HEK293 (cell line): ENCODE measurements at regions not wholly inside any gene's neighbourhood (a gene's known extent, or its start where the extent isn't known, plus 50 kb on each side); places are given as distances from the start of the nearest gene placed in this dataset.

Experiments used
- CTCF ChIA-PET: fragments of 350-600 bp; formaldehyde crosslinking; extraction: SDS; loops from one replicate; lab custom pipeline; 2021; ENCODE audit warnings: antibody characterized with exemption; lab: Yijun Ruan, JAX
- POLR2A ChIA-PET: fragments of 300-600 bp; formaldehyde crosslinking; extraction: SDS; loops from one replicate; lab custom pipeline; 2020; ENCODE audit warnings: antibody characterized with exemption, inconsistent platforms; lab: Yijun Ruan, JAX
- H3K27ac ChIP-seq: fragments of 200-500 bp; sonication (Bioruptor generic); 2 replicates; pipeline ENCODE4 v1.5.1; 2014; ENCODE audit warnings: low read depth, low read length, control low read depth, inconsistent platforms; ENCODE audit errors: extremely low read depth
- H3K36me3 ChIP-seq, 2 experiments: fragments of 200-500 bp in 1 of 2; sonication (Bioruptor generic) in 1 of 2; 1 replicate in 1 of 2; 2 replicates in 1 of 2; pipeline ENCODE4 v1.5.1; 2014 to 2017; ENCODE audit warnings: inconsistent platforms in 2 of 2, low read length in 2 of 2; ENCODE audit not compliant: control insufficient read depth in 2 of 2, insufficient read depth in 1 of 2
- H3K4me1 ChIP-seq: fragments of 200-500 bp; sonication (Bioruptor generic); 2 replicates; pipeline ENCODE4 v1.5.1; 2014; ENCODE audit warnings: mild to moderate bottlenecking, low read length, inconsistent platforms; ENCODE audit not compliant: control insufficient read depth, insufficient read depth
- H3K4me3 ChIP-seq: 2 replicates; pipeline ENCODE4 v1.5.1; 2011; ENCODE audit warnings: low read depth, mild to moderate bottlenecking, control low read depth, low read length, moderate library complexity
- H3K9me3 ChIP-seq: fragments of 200-500 bp; sonication (Bioruptor generic); 2 replicates; pipeline ENCODE4 v1.5.1; 2014; ENCODE audit warnings: low read depth, low read length, inconsistent platforms; ENCODE audit not compliant: control insufficient read depth, insufficient read depth
- ELK4 ChIP-seq: IDR thresholded peaks from 2 replicates; pipeline ENCODE4 v1.6.1; 2011; ENCODE audit warnings: mild to moderate bottlenecking, low read depth, low read length, borderline replicate concordance
- HOXA7 ChIP-seq: sonication (generic); formaldehyde crosslinking; IDR thresholded peaks from 2 replicates; pipeline ENCODE4 v1.8.1; 2022; ENCODE audit warnings: missing genetic modification reagents, borderline replicate concordance
- PRDM6 ChIP-seq: fragments of 450-650 bp; formaldehyde crosslinking; IDR thresholded peaks from 2 replicates; pipeline ENCODE4 v1.5.1; 2017; ENCODE audit warnings: missing biosample characterization, missing genetic modification characterization
- SALL2 ChIP-seq: fragments of 450-650 bp; formaldehyde crosslinking; IDR thresholded peaks from 2 replicates; pipeline ENCODE4 v1.5.0; 2017; ENCODE audit warnings: missing biosample characterization, mild to moderate bottlenecking, missing genetic modification characterization, borderline replicate concordance
- ZFP3 ChIP-seq: fragments of 450-650 bp; formaldehyde crosslinking; IDR thresholded peaks from 2 replicates; pipeline ENCODE4 v1.5.1; 2016; ENCODE audit warnings: low read depth, missing biosample characterization, missing genetic modification characterization
- ZNF132 ChIP-seq: fragments of 450-650 bp; formaldehyde crosslinking; IDR thresholded peaks from 2 replicates; pipeline ENCODE4 v1.5.1; 2017; ENCODE audit warnings: missing biosample characterization, missing genetic modification characterization, borderline replicate concordance
- ZNF146 ChIP-seq: fragments of 450-650 bp; formaldehyde crosslinking; IDR thresholded peaks from 2 replicates; pipeline ENCODE4 v1.5.1; 2016; ENCODE audit warnings: missing biosample characterization, missing genetic modification characterization
- ZNF248 ChIP-seq: fragments of 450-650 bp; formaldehyde crosslinking; IDR thresholded peaks from 2 replicates; pipeline ENCODE4 v1.5.1; 2017; ENCODE audit warnings: missing biosample characterization, missing genetic modification characterization
- ZNF280C ChIP-seq: fragments of 450-650 bp; formaldehyde crosslinking; IDR thresholded peaks from 2 replicates; pipeline ENCODE4 v1.5.1; 2016; ENCODE audit warnings: missing biosample characterization, missing genetic modification characterization
- ZNF394 ChIP-seq: fragments of 450-650 bp; formaldehyde crosslinking; IDR thresholded peaks from 2 replicates; pipeline ENCODE4 v1.5.1; 2016; ENCODE audit warnings: missing biosample characterization, missing genetic modification characterization, mild to moderate bottlenecking, moderate library complexity, borderline replicate concordance
- ZNF501 ChIP-seq: fragments of 450-650 bp; formaldehyde crosslinking; IDR thresholded peaks from 2 replicates; pipeline ENCODE4 v1.5.1; 2016; ENCODE audit warnings: missing biosample characterization, missing genetic modification characterization
- ZNF654 ChIP-seq: fragments of 450-650 bp; formaldehyde crosslinking; IDR thresholded peaks from 2 replicates; pipeline ENCODE4 v1.5.1; 2016; ENCODE audit warnings: low read depth, missing biosample characterization, missing genetic modification characterization
- ZNF701 ChIP-seq: fragments of 450-650 bp; formaldehyde crosslinking; IDR thresholded peaks from 2 replicates; pipeline ENCODE4 v1.5.1; 2016; ENCODE audit warnings: missing biosample characterization, missing genetic modification characterization
- TF ChIP-seq, protein P1 (sequence below): fragments of 450-650 bp; formaldehyde crosslinking; IDR thresholded peaks from 2 replicates; pipeline ENCODE4 v1.5.1; 2016; ENCODE audit warnings: missing biosample characterization, missing genetic modification characterization
- TF ChIP-seq, protein P2 (sequence below): fragments of 450-650 bp; formaldehyde crosslinking; IDR thresholded peaks from 2 replicates; pipeline ENCODE4 v1.5.1; 2016; ENCODE audit warnings: missing biosample characterization, missing genetic modification characterization

DNA sequence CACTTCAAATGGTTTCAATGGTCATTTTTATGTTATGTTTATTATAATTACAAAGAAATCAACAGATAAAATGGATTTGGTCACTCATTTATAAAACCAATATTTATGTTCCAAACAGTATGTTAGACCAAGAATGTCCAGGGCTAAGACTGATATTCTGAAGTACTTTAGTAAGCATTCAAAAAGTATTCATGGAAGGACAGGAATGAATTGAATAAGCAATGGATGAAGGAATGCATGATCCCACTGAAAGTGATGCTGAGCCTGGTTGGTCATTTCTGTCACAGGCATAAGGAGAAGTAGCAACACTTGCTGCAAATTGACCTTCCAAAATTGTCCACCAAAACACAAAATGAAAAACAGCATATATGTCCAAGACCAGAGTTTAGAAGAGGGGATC is 189.0 kb upstream of the CELF2 start:
- no peaks in the 10 kb centered on the region for H3K9me3 ChIP-seq
- H3K4me1 ChIP-seq = no peaks in the 10 kb centered on the region
- ChIA-PET CTCF (no interaction called here), POLR2A (no interaction called here)
- H3K36me3 ChIP-seq = no peaks in the 10 kb centered on the region
- no peak overlapping the region for H3K4me3 ChIP-seq
- no peak overlapping the region for H3K27ac ChIP-seq
- no peak for TF ChIP-seq ZNF248 (tag by site-specific recombination)
- TF ChIP-seq ZFP3 (tag by site-specific recombination) = no peak
- TF ChIP-seq ZNF280C (tag by site-specific recombination) = no peak
- no peak for TF ChIP-seq ZNF501 (tag by site-specific recombination)
- no peak for TF ChIP-seq HOXA7 (CRISPR knock-in tag)
- no peak for TF ChIP-seq PRDM6 (tag by site-specific recombination)
- TF ChIP-seq, protein P1, sequence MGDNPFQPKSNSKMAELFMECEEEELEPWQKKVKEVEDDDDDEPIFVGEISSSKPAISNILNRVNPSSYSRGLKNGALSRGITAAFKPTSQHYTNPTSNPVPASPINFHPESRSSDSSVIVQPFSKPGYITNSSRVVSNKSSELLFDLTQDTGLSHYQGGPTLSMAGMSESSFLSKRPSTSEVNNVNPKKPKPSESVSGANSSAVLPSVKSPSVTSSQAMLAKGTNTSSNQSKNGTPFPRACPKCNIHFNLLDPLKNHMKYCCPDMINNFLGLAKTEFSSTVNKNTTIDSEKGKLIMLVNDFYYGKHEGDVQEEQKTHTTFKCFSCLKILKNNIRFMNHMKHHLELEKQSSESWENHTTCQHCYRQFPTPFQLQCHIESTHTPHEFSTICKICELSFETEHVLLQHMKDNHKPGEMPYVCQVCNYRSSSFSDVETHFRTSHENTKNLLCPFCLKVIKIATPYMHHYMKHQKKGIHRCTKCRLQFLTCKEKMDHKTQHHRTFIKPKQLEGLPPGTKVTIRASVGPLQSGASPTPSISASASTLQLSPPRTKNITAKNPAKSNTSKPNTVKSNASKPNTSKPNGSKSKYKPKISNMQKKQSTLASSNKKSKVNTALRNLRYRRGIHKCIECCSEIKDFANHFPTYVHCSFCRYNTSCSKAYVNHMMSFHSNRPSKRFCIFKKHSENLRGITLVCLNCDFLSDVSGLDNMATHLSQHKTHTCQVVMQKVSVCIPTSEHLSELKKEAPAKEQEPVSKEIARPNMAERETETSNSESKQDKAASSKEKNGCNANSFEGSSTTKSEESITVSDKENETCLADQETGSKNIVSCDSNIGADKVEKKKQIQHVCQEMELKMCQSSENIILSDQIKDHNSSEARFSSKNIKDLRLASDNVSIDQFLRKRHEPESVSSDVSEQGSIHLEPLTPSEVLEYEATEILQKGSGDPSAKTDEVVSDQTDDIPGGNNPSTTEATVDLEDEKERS = no peak
- no peak for TF ChIP-seq ZNF701 (tag by site-specific recombination)

DNA sequence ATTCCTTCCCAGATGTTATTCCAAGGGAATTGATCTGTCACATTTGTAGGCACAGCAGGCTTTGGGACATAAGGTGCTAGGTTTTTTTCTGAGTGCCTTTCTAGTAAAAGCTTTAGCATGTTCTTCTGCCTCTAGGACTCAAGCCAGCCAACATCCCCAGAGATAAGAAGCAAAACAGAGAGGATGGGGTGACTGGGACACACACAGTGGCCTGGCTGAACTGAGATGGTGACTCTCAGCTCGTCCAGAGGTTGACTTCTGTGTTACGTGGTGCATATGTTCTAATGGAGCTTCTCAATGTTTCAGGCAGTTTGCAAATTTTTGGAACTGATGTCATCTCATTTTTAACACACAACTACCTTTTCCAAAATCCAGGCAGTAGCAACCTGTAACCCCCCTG is 188.1 kb upstream of the CELF2 start:
- CTCF ChIA-PET = no interaction called here

More for the DNA sequence above, 188.1 kb upstream of the CELF2 start:
- Histone ChIP-seq H3K27ac (no peak overlapping the region), H3K4me1 (no peaks in the 10 kb centered on the region), H3K36me3 (no peaks in the 10 kb centered on the region), H3K4me3 (no peak overlapping the region), H3K9me3 (no peaks in the 10 kb centered on the region)
- TF ChIP-seq ZNF132 (no peak), ZNF394 (tag by site-specific recombination) (no peak), ELK4 (no peak), ZNF146 (tag by site-specific recombination) (no peak), SALL2 (tag by site-specific recombination) (no peak), ZNF654 (tag by site-specific recombination) (no peak)
- TF ChIP-seq, protein P2, sequence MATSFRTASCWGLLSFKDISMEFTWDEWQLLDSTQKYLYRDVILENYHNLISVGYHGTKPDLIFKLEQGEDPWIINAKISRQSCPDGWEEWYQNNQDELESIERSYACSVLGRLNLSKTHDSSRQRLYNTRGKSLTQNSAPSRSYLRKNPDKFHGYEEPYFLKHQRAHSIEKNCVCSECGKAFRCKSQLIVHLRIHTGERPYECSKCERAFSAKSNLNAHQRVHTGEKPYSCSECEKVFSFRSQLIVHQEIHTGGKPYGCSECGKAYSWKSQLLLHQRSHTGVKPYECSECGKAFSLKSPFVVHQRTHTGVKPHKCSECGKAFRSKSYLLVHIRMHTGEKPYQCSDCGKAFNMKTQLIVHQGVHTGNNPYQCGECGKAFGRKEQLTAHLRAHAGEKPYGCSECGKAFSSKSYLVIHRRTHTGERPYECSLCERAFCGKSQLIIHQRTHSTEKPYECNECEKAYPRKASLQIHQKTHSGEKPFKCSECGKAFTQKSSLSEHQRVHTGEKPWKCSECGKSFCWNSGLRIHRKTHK (tag by site-specific recombination) = no peak
- POLR2A ChIA-PET = interaction anchor here (0.5 kb wide), 1 partner anchor 402 kb away, joined by 4 read pairs; no protein-coding TSS in a partner anchor
